ENCODE measurements at regions not wholly inside any gene's neighbourhood (a gene's known extent, or its start where the extent isn't known, plus 50 kb on each side); places are given as distances from the start of the nearest gene placed in this dataset.

GRCh38 chr20:59378396-59378795 is 78.0 kb downstream of the EDN3 start:
- TF ChIP-seq ETV5 (CRISPR knock-in tag; IDR thresholded peaks at IDR 0.05; ENCODE audit: low read depth) (no peak), TEAD2 (tag; IDR thresholded peaks at IDR 0.05) (no peak), ZNF644 (tag; IDR thresholded peaks at IDR 0.05; ENCODE audit: low read depth) (no peak), SAFB2 (IDR thresholded peaks at IDR 0.05; ENCODE audit: borderline replicate concordance, low read depth, low read length, severe bottlenecking) (no peak), BRF2 (IDR thresholded peaks at IDR 0.05; ENCODE audit: borderline replicate concordance, insufficient read depth, insufficient read length) (no peak), ZNF274 (IDR thresholded peaks at IDR 0.05; ENCODE audit: borderline replicate concordance, low read depth, low read length) (no peak), MAZ (CRISPR knock-in tag; conservative IDR thresholded peaks at IDR 0.05 in 1 of 2, IDR thresholded peaks at IDR 0.05 in 1 of 2) (no peak), ZBTB7A (IDR thresholded peaks at IDR 0.05; ENCODE audit: borderline replicate concordance, control insufficient read depth, low read depth, low read length) (no peak), POLR2A (conservative IDR thresholded peaks at IDR 0.05) (no peak), NFE2L1 (tag; IDR thresholded peaks at IDR 0.05; ENCODE audit: borderline replicate concordance, low read depth) (no peak), MYBL2 (IDR thresholded peaks at IDR 0.05; ENCODE audit: low read depth) (no peak), MYBL2 (CRISPR knock-in tag; IDR thresholded peaks at IDR 0.05; ENCODE audit: borderline replicate concordance) (no peak), CHD2 (IDR thresholded peaks at IDR 0.05; ENCODE audit: low read depth, low read length) (no peak), SETDB1 (IDR thresholded peaks at IDR 0.05; ENCODE audit: low read length) (no peak), EGR1 (conservative IDR thresholded peaks at IDR 0.05) (no peak)

Measured in K562 (cell line).